ENCODE measurements at regions not wholly inside any gene's neighbourhood (a gene's known extent, or its start where the extent isn't known, plus 50 kb on each side); places are given as distances from the start of the nearest gene placed in this dataset.
A peak's percentile ranks its signal among the peaks of the same experiment; 100 is the strongest.

DNA sequence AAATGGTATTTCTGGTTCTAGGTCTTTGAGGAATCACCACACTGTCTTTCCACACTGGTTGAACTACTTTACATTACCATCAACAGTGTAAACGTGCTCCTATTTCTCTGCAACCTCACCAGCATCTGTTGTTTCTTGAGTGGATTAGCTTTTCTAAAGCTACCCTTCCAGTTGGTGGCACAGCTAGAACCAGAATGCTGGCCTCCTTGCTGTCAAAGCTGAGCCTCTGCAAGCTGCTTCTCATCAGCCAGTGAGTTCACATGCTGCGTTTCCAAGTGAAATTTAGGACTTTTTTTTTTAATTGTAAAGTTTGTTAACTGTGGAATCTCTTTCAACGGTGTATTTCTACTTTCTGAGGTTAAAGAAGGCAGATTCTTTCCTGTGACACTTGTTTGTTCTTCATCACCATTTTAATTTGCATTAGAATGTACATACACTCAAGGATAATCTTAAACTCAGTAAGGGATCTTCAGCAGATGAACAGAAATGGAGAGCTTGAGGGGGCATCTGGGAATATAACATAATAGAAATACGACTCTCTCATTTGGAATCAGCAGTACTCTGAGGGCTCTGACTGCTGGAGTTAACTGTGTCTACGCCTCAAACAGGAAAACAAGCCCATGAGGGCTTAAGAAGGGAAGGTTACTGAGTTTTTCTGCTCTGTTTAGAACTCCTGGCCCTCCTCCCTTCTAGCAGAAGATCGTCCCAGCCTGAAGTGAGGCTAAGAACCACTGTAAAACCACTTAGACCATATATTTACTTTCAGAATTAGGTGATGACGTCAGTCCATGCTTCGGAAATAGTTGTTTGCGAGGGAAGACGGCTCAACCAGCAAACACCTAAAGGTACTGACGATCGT, 148.4 kb upstream of the FAM20A start:
- DNase-seq = no peak
- Histone ChIP-seq H3K9me3 (no peaks in the 10 kb centered on the region), H3K36me3 (no peaks in the 10 kb centered on the region), H3K4me1 (no peaks in the 10 kb centered on the region), H3K4me3 (no peak overlapping the region), H3K27me3 (no peaks in the 10 kb centered on the region), H3K27ac (peak overlapping the region in 1 of 4 donors; percentile 12)
- no peak for TF ChIP-seq CTCF (IDR thresholded peaks at IDR 0.05)
- TF ChIP-seq POLR2A (IDR thresholded peaks at IDR 0.05) = no peak

GRCh38 chr17:68748381-68748780, 147.2 kb upstream of the FAM20A start:
- no peaks in the 10 kb centered on the region for H3K4me1 ChIP-seq
- DNase-seq = no peak
- TF ChIP-seq CTCF (IDR thresholded peaks at IDR 0.05) (no peak), POLR2A (IDR thresholded peaks at IDR 0.05) (no peak)

DNA sequence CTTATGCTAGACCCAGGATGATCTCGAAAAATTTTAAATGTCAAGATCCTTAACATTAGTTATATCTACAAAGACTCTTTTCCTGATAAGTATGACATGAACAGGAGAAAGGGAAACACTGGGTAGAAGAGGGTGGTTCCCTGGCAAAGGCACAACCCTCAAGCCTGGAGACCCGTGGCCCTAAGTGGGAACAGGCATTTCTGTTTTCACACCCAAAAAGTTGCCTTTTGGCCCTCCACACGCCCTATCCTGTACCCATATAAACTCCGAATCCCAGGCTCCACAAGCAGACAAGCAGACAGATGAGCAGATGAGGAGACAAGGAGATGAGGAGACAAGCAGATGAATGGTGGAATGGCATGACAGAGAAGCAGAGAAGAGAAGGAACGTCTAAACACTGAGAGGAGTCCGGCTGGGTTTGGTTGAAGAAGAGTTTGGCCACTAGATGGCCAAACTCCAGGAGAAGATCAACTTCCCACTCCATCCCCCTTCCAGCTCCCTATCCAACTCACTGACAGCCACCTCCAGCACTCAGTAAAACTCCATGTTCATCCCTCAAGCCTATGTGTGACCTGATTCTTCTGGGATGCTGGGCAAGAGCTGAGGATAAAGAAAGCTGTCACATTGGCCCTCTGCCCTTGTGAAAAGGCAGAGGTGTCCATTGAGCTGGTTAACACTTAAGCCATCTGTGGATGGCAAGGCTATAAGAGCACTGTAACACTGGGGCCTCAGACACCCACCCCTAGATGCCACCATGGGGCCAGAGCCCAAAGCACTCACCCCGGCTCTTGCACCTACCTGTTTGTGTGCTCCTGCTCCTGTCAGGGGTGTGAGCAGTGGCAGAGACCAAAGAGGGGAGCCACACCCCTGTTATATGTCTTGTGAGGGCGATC, 139.6 kb upstream of the FAM20A start:
- Histone ChIP-seq H3K9me3 (no peaks in the 10 kb centered on the region), H3K4me1 (no peaks in the 10 kb centered on the region), H3K4me3 (no peak overlapping the region), H3K27ac (no peak overlapping the region), H3K27me3 (no peaks in the 10 kb centered on the region), H3K36me3 (no peaks in the 10 kb centered on the region)
- DNase-seq = no peak
- no peak for TF ChIP-seq POLR2A (IDR thresholded peaks at IDR 0.05)
- no peak for TF ChIP-seq CTCF (IDR thresholded peaks at IDR 0.05)

More at GRCh38 chr17:68748381-68748780, 147.2 kb upstream of the FAM20A start:
- Histone ChIP-seq H3K4me3 (no peak overlapping the region), H3K27ac (no peak overlapping the region), H3K9me3 (no peaks in the 10 kb centered on the region), H3K36me3 (no peaks in the 10 kb centered on the region), H3K27me3 (no peaks in the 10 kb centered on the region)

- TF ChIP-seq CTCF (IDR thresholded peaks at IDR 0.05) = no peak
- TF ChIP-seq POLR2A (IDR thresholded peaks at IDR 0.05) = no peak
- DNase-seq = no peak
- Histone ChIP-seq H3K4me3 (no peak overlapping the region), H3K27me3 (no peaks in the 10 kb centered on the region), H3K4me1 (peaks cover 0 to 4% (median 0%) of the 10 kb centered on the region in 4 donors), H3K27ac (no peak overlapping the region), H3K9me3 (peaks cover 0 to 3% (median 0%) of the 10 kb centered on the region in 4 donors), H3K36me3 (no peaks in the 10 kb centered on the region)
Observed at GRCh38 chr17:68737761-68738443, 136.7 kb upstream of the FAM20A start.

DNA sequence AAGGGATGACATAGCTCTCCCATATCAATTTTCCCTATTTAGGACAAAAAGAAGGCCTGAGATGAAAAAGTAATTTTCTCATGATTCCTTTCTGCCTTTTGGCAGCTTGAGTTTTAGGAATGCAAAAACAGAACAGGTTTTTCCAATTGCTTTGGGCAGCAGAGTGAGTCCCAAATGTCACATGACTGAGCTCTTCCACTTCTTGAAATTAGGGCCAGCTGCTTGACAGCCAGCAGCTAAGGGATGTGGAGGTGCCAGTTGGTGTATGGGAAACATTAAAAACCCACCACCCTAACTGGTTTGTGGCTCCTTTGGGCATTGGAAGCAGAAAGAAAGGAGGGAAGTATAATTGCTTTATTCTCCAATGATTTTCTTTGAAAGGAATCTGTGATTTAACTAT, 133.8 kb upstream of the FAM20A start:
- no peak for DNase-seq
- Histone ChIP-seq H3K4me1 (peaks cover 0 to 4% (median 0%) of the 10 kb centered on the region in 4 donors), H3K4me3 (no peak overlapping the region), H3K27ac (no peak overlapping the region), H3K27me3 (no peaks in the 10 kb centered on the region), H3K36me3 (no peaks in the 10 kb centered on the region), H3K9me3 (peaks cover 0 to 3% (median 0%) of the 10 kb centered on the region in 4 donors)
- TF ChIP-seq CTCF (IDR thresholded peaks at IDR 0.05) (no peak), POLR2A (IDR thresholded peaks at IDR 0.05) (no peak)
